SU-DHL-6 (cell line): ENCODE measurements at regions not wholly inside any gene's neighbourhood (a gene's known extent, or its start where the extent isn't known, plus 50 kb on each side); places are given as distances from the start of the nearest gene placed in this dataset.

ENCODE experiments used
- H2AFZ ChIP-seq: fragments of 200-600 bp; sonication (generic); 2 replicates; pipeline ENCODE4 v1.6.1; 2014; ENCODE audit warnings: low read depth, mild to moderate bottlenecking, moderate library complexity, mixed read lengths, antibody characterized with exemption, low read length; ENCODE audit not compliant: severe bottlenecking
- H3F3A ChIP-seq: fragments of 200-600 bp; shearing (Covaris generic); 2 replicates; pipeline ENCODE4 v1.6.0; 2016; ENCODE audit warnings: antibody characterized with exemption, mild to moderate bottlenecking; ENCODE audit not compliant: insufficient read depth
- H3K27ac ChIP-seq: fragments of 200-600 bp; sonication (generic); 2 replicates; pipeline ENCODE4 v1.5.1; 2016; ENCODE audit warnings: low read depth, mild to moderate bottlenecking, low read length, moderate library complexity, mixed read lengths
- H3K27me3 ChIP-seq: fragments of 200-600 bp; sonication (generic), shearing (Covaris generic); 2 replicates; pipeline ENCODE4 v1.6.0; 2014; ENCODE audit warnings: mild to moderate bottlenecking, low read length
- H3K36me3 ChIP-seq: fragments of 200-600 bp; sonication (generic); 2 replicates; pipeline ENCODE4 v1.6.1; 2014; ENCODE audit warnings: mild to moderate bottlenecking, low read length, mixed read lengths
- H3K4me2 ChIP-seq: fragments of 300-600, 200-600 bp; shearing (Covaris generic), sonication (generic); 2 replicates; pipeline ENCODE4 v1.6.0; 2014; ENCODE audit warnings: low read length, low read depth, mild to moderate bottlenecking; ENCODE audit not compliant: poor library complexity, severe bottlenecking
- H3K4me3 ChIP-seq: fragments of 200-600 bp; sonication (generic); 2 replicates; pipeline ENCODE4 v1.5.1; 2014; ENCODE audit warnings: antibody characterized with exemption, low read length, mild to moderate bottlenecking, mixed read lengths; ENCODE audit not compliant: insufficient read depth, poor library complexity, severe bottlenecking
- H3K79me2 ChIP-seq: fragments of 200-600 bp; sonication (generic); 2 replicates; pipeline ENCODE4 v1.6.1; 2014; ENCODE audit warnings: mild to moderate bottlenecking, low read length, moderate library complexity; ENCODE audit not compliant: insufficient read depth
- H3K9ac ChIP-seq: fragments of 200-600 bp; sonication (generic); 2 replicates; pipeline ENCODE4 v1.7.0; 2014; ENCODE audit warnings: mild to moderate bottlenecking, low read length
- H3K9me2 ChIP-seq: fragments of 200-600 bp; sonication (generic); replicated peaks from 2 replicates; pipeline ENCODE4 v1.6.1; 2014; ENCODE audit warnings: low read length; ENCODE audit not compliant: insufficient read depth
- H3K9me3 ChIP-seq: fragments of 200-600 bp; sonication (generic); 2 replicates; pipeline ENCODE4 v1.6.1; 2014; ENCODE audit warnings: low read length, mixed read lengths; ENCODE audit not compliant: insufficient read depth
- H4K20me1 ChIP-seq: fragments of 200-600 bp; sonication (generic); 2 replicates; pipeline ENCODE4 v1.6.1; 2014; ENCODE audit warnings: low read depth, mild to moderate bottlenecking, antibody characterized with exemption, low read length, moderate library complexity, mixed read lengths
- CTCF ChIP-seq: fragments of 200-600 bp; sonication (generic); IDR thresholded peaks from one replicate; pipeline ENCODE4 v1.5.1; 2017; ENCODE audit warnings: antibody characterized with exemption, mild to moderate bottlenecking, low read length, moderate library complexity; ENCODE audit not compliant: insufficient read depth, poor library complexity, severe bottlenecking
- EZH2phosphoT487 ChIP-seq: fragments of 200-600 bp; sonication (generic), shearing (Covaris generic); conservative IDR thresholded peaks from 2 replicates; pipeline ENCODE4 v1.6.1; 2018; ENCODE audit warnings: mild to moderate bottlenecking, antibody characterized with exemption, low read length, moderate library complexity, mixed read lengths

GRCh38 chr16:17589898-17590297, 119.1 kb upstream of the XYLT1 start:
- H3K79me2 ChIP-seq, result no peaks in the 10 kb centered on the region
- no peaks in the 10 kb centered on the region for H3K36me3 ChIP-seq
- no peak overlapping the region for H3K4me3 ChIP-seq
- H4K20me1 ChIP-seq, result no peaks in the 10 kb centered on the region
- H3F3A ChIP-seq, result no peaks in the 10 kb centered on the region
- no peak overlapping the region for H3K9ac ChIP-seq
- H3K27me3 ChIP-seq, result no peaks in the 10 kb centered on the region
- no peak overlapping the region for H2AFZ ChIP-seq
- no peak for TF ChIP-seq EZH2phosphoT487
- no peak for TF ChIP-seq CTCF
- H3K27ac ChIP-seq, result no peak overlapping the region
- no peaks in the 10 kb centered on the region for H3K9me2 ChIP-seq
- H3K9me3 ChIP-seq, result peaks cover 19% of the 10 kb centered on the region; the same call in 1 of the 2 replicates
- H3K4me2 ChIP-seq, result no peak overlapping the region

- no peaks in the 10 kb centered on the region for H3K36me3 ChIP-seq
- no peaks in the 10 kb centered on the region for H3K79me2 ChIP-seq
- no peak overlapping the region for H3K4me2 ChIP-seq
- no peak overlapping the region for H3K4me3 ChIP-seq
- no peak overlapping the region for H3K9ac ChIP-seq
- TF ChIP-seq CTCF (no peak), EZH2phosphoT487 (no peak)
- H3K27me3 ChIP-seq, result no peaks in the 10 kb centered on the region
- no peaks in the 10 kb centered on the region for H4K20me1 ChIP-seq
- no peak overlapping the region for H2AFZ ChIP-seq
- no peaks in the 10 kb centered on the region for H3K9me2 ChIP-seq
- no peaks in the 10 kb centered on the region for H3F3A ChIP-seq
- H3K9me3 ChIP-seq, result peaks cover 19% of the 10 kb centered on the region; the same call in 1 of the 2 replicates
- no peak overlapping the region for H3K27ac ChIP-seq
Measured at GRCh38 chr16:17585449-17586074, 114.8 kb upstream of the XYLT1 start.

- no peak overlapping the region for H3K27ac ChIP-seq
- H3K9ac ChIP-seq, result no peak overlapping the region
- no peaks in the 10 kb centered on the region for H3K9me3 ChIP-seq
- H3F3A ChIP-seq, result no peaks in the 10 kb centered on the region
- no peak overlapping the region for H2AFZ ChIP-seq
- H3K4me2 ChIP-seq, result no peak overlapping the region
- no peaks in the 10 kb centered on the region for H3K36me3 ChIP-seq
- H3K27me3 ChIP-seq, result no peaks in the 10 kb centered on the region
- no peaks in the 10 kb centered on the region for H3K9me2 ChIP-seq
- H3K4me3 ChIP-seq, result no peak overlapping the region
- peak; percentile 76 for TF ChIP-seq CTCF
- TF ChIP-seq EZH2phosphoT487, result no peak
- H3K79me2 ChIP-seq, result no peaks in the 10 kb centered on the region
- no peaks in the 10 kb centered on the region for H4K20me1 ChIP-seq
Measured at GRCh38 chr16:17578981-17579874, 108.5 kb upstream of the XYLT1 start.
